ENCODE measurements at regions not wholly inside any gene's neighbourhood (a gene's known extent, or its start where the extent isn't known, plus 50 kb on each side); places are given as distances from the start of the nearest gene placed in this dataset.

- no peak for DNase-seq (ENCODE audit: low spot score)
Observed at GRCh38 chr18:32621034-32621433, 150.4 kb upstream of the GAREM1 start.

- DNase-seq (ENCODE audit: low spot score): no peak
Observed at GRCh38 chr18:32618546-32618945, 147.9 kb upstream of the GAREM1 start.

GRCh38 chr18:32613821-32614220 lies 143.1 kb upstream of the GAREM1 start:
- no peak for DNase-seq (ENCODE audit: low spot score)

- no peak for DNase-seq (ENCODE audit: low spot score)
Observed at GRCh38 chr18:32612651-32613050, 142.0 kb upstream of the GAREM1 start.

- DNase-seq (ENCODE audit: low spot score): no peak
Observed at GRCh38 chr18:32610176-32610575, 139.5 kb upstream of the GAREM1 start.

GRCh38 chr18:32607816-32608215 lies 137.1 kb upstream of the GAREM1 start:
- no peak for DNase-seq (ENCODE audit: low spot score)

- no peak for DNase-seq (ENCODE audit: low spot score)
Observed at GRCh38 chr18:32598144-32598543, 127.5 kb upstream of the GAREM1 start.

- no peak for DNase-seq (ENCODE audit: low spot score)
Observed at GRCh38 chr18:32596501-32596900, 125.8 kb upstream of the GAREM1 start.

- no peak for DNase-seq (ENCODE audit: low spot score)
Observed at GRCh38 chr18:32595832-32596231, 125.2 kb upstream of the GAREM1 start.

GRCh38 chr18:32588191-32588590 lies 117.5 kb upstream of the GAREM1 start:
- no peak for DNase-seq (ENCODE audit: low spot score)

GRCh38 chr18:32583431-32583830 lies 112.7 kb upstream of the GAREM1 start:
- DNase-seq (ENCODE audit: low spot score): no peak

GRCh38 chr18:32582455-32582854 lies 111.8 kb upstream of the GAREM1 start:
- DNase-seq (ENCODE audit: low spot score): no peak

- DNase-seq (ENCODE audit: low spot score): no peak
Observed at GRCh38 chr18:32577561-32577960, 106.9 kb upstream of the GAREM1 start.

GRCh38 chr18:32576296-32576916 lies 105.7 kb upstream of the GAREM1 start:
- DNase-seq (ENCODE audit: low spot score): no peak

- no peak for DNase-seq (ENCODE audit: low spot score)
Observed at GRCh38 chr18:32566960-32567359, 96.3 kb upstream of the GAREM1 start.

GRCh38 chr18:32553640-32554365 lies 83.1 kb upstream of the GAREM1 start:
- DNase-seq (ENCODE audit: low spot score): no peak

- DNase-seq (ENCODE audit: low spot score): no peak
Observed at GRCh38 chr18:32553174-32553573, 82.5 kb upstream of the GAREM1 start.

- DNase-seq (ENCODE audit: low spot score): peak; percentile 37
Observed at GRCh38 chr18:32552421-32553030, 81.8 kb upstream of the GAREM1 start.

GRCh38 chr18:32550963-32551362 lies 80.3 kb upstream of the GAREM1 start:
- no peak for DNase-seq (ENCODE audit: low spot score)

GRCh38 chr18:32549248-32550110 lies 78.8 kb upstream of the GAREM1 start:
- peak; percentile 10 for DNase-seq (ENCODE audit: low spot score)

- DNase-seq (ENCODE audit: low spot score): no peak
Observed at GRCh38 chr18:32548688-32549087, 78.0 kb upstream of the GAREM1 start.

- DNase-seq (ENCODE audit: low spot score): no peak
Observed at GRCh38 chr18:32545631-32546030, 74.9 kb upstream of the GAREM1 start.
